ENCODE measurements at regions not wholly inside any gene's neighbourhood (a gene's known extent, or its start where the extent isn't known, plus 50 kb on each side); places are given as distances from the start of the nearest gene placed in this dataset.

DNA sequence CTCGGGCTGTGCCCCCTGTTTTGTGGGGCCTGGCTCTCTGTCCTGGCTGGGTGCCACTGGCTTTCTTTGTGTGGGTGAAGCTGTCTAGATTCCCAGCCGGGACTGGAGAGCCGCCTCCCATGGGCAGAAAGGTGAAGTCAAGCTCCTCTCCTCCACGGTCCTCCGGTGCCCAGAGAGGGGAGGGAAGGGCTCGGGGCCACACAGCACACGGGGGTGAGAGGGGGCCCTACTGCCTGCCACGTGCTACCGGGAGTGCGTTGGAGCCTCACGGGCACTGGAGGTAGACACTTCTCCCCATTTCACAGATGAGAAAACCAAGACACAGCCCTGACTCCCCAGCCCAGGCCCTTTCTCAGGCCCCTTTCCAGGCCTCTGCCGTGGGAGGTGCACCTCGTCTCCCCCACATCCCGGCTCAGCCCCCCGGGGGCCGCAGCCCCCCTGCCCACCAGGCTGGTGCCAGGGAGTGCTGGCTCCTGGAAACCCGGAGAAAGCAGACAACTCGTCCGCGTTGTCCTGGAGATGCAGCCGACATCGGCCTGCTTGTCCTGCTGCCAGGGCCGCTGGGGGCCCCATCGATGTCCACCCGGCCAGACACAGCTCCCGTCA, 55.8 kb downstream of the UNCX start:
- peaks cover 0 to 28% of the 10 kb centered on the region in 2 donors for H3K27me3 ChIP-seq (ENCODE audit: control insufficient read depth in 2 of 2, insufficient read depth in 2 of 2, low read length in 2 of 2)
- peaks cover 23 to 51% (median 41%) of the 10 kb centered on the region in 3 donors for H3K27me3 Mint-ChIP-seq (ENCODE audit: low read depth in 3 of 3)
- intact Hi-C loops (cut with micrococcal nuclease): no loop called here

DNA sequence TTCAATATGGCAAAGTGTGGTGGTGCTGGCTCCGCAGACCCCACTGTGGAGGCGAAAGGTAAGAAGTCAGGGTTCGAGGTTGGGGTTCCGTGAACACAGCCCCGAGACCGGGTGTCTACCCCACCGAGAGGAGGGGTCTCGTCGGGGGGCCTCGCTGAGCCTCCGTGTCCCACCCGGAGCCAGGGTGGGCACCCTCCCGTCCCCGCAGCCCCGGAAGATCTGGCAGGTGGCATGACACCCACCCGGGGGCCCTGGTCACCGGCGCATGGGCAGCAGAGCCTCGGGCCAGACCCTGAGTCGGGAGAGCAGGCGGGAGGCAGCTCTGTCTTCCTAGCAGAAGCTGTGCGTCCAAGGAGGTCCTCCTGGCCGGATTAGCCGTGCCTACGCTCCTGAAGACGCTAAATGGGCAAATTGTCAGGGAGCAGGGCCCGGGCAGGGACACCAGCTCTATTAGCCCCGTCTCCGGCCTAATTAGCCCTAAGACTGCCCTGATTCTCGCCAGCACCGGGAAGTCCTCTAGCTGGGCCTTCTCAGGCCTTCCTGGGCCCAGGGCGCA, 56.4 kb downstream of the UNCX start:
- 92% methylated on average over 32 of the region's 32 CpGs for WGBS (ENCODE audit: insufficient coverage)
- Histone ChIP-seq H3K27ac (ENCODE audit: low read depth in 1 of 2, low read length in 2 of 2) (no peak overlapping the region), H3K9ac (ENCODE audit: insufficient read depth, low read length, poor library complexity, severe bottlenecking) (no peak overlapping the region), H3K4me3 (replicated peaks in 1 of 3; ENCODE audit: low read depth in 2 of 3, low read length in 3 of 3) (no peak overlapping the region), H2AFZ (ENCODE audit: insufficient read depth, low read depth, low read length, poor library complexity, severe bottlenecking) (no peak overlapping the region), H3K4me2 (replicated peaks; ENCODE audit: extremely low read depth, low read length, poor library complexity, severe bottlenecking) (no peak overlapping the region), H4K20me1 (ENCODE audit: insufficient read depth, low read length) (no peaks in the 10 kb centered on the region), H3K9me3 (replicated peaks in 1 of 2; ENCODE audit: control insufficient read depth in 1 of 2, insufficient read depth in 1 of 2, low read length in 2 of 2) (no peaks in the 10 kb centered on the region), H3K79me2 (ENCODE audit: insufficient read depth, low read length) (no peaks in the 10 kb centered on the region), H3K27me3 (ENCODE audit: control insufficient read depth in 2 of 2, insufficient read depth in 2 of 2, low read length in 2 of 2) (peaks cover 0 to 28% of the 10 kb centered on the region in 2 donors), H3K36me3 (replicated peaks in 1 of 2; ENCODE audit: control insufficient read depth in 1 of 2, insufficient read depth in 2 of 2, low read length in 2 of 2) (no peaks in the 10 kb centered on the region), H3K4me1 (ENCODE audit: control insufficient read depth in 1 of 2, insufficient read depth in 2 of 2, low read length in 2 of 2) (peaks cover 0 to 5% of the 10 kb centered on the region in 2 donors)
- Mint-ChIP-seq H3K27me3 (ENCODE audit: low read depth in 3 of 3) (peaks cover 23 to 49% (median 41%) of the 10 kb centered on the region in 3 donors), H3K9me3 (peaks cover 0 to 6% (median 0%) of the 10 kb centered on the region in 7 donors), H3K27ac (no peak overlapping the region), H3K36me3 (no peaks in the 10 kb centered on the region), H3K4me1 (peaks cover 6% of the 10 kb centered on the region), H3K4me3 (no peak overlapping the region)
- no peak for DNase-seq
- TF ChIP-seq, protein P1, sequence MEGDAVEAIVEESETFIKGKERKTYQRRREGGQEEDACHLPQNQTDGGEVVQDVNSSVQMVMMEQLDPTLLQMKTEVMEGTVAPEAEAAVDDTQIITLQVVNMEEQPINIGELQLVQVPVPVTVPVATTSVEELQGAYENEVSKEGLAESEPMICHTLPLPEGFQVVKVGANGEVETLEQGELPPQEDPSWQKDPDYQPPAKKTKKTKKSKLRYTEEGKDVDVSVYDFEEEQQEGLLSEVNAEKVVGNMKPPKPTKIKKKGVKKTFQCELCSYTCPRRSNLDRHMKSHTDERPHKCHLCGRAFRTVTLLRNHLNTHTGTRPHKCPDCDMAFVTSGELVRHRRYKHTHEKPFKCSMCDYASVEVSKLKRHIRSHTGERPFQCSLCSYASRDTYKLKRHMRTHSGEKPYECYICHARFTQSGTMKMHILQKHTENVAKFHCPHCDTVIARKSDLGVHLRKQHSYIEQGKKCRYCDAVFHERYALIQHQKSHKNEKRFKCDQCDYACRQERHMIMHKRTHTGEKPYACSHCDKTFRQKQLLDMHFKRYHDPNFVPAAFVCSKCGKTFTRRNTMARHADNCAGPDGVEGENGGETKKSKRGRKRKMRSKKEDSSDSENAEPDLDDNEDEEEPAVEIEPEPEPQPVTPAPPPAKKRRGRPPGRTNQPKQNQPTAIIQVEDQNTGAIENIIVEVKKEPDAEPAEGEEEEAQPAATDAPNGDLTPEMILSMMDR (IDR thresholded peaks at IDR 0.05): no peak
- intact Hi-C loops (cut with micrococcal nuclease): no loop called here

More for the DNA sequence above, 55.8 kb downstream of the UNCX start:
- H3K9ac ChIP-seq (ENCODE audit: insufficient read depth, low read length, poor library complexity, severe bottlenecking): no peak overlapping the region
- WGBS (ENCODE audit: insufficient coverage): 90% methylated on average over 20 of the region's 26 CpGs
- H3K4me1 Mint-ChIP-seq: peaks cover 6% of the 10 kb centered on the region
- H3K4me2 ChIP-seq (replicated peaks; ENCODE audit: extremely low read depth, low read length, poor library complexity, severe bottlenecking): no peak overlapping the region
- no peak overlapping the region for H3K4me3 Mint-ChIP-seq
- H3K4me3 ChIP-seq (replicated peaks in 1 of 3; ENCODE audit: low read depth in 2 of 3, low read length in 3 of 3): no peak overlapping the region
- no peaks in the 10 kb centered on the region for H3K79me2 ChIP-seq (ENCODE audit: insufficient read depth, low read length)
- TF ChIP-seq, protein P1 (IDR thresholded peaks at IDR 0.05): no peak
- no peak for DNase-seq
- no peak overlapping the region for H3K27ac ChIP-seq (ENCODE audit: low read depth in 1 of 2, low read length in 2 of 2)
- no peaks in the 10 kb centered on the region for H3K36me3 ChIP-seq (replicated peaks in 1 of 2; ENCODE audit: control insufficient read depth in 1 of 2, insufficient read depth in 2 of 2, low read length in 2 of 2)
- H3K9me3 ChIP-seq (replicated peaks in 1 of 2; ENCODE audit: control insufficient read depth in 1 of 2, insufficient read depth in 1 of 2, low read length in 2 of 2): no peaks in the 10 kb centered on the region
- no peak overlapping the region for H2AFZ ChIP-seq (ENCODE audit: insufficient read depth, low read depth, low read length, poor library complexity, severe bottlenecking)
- H4K20me1 ChIP-seq (ENCODE audit: insufficient read depth, low read length): no peaks in the 10 kb centered on the region
- peaks cover 0 to 5% of the 10 kb centered on the region in 2 donors for H3K4me1 ChIP-seq (ENCODE audit: control insufficient read depth in 1 of 2, insufficient read depth in 2 of 2, low read length in 2 of 2)
- peak overlapping the region in 1 of 7 donors; percentile 31 for H3K27ac Mint-ChIP-seq
- no peaks in the 10 kb centered on the region for H3K36me3 Mint-ChIP-seq
- H3K9me3 Mint-ChIP-seq: peaks cover 0 to 6% (median 0%) of the 10 kb centered on the region in 7 donors

Data from CD14-positive monocyte (primary cell).